ENCODE measurements at regions not wholly inside any gene's neighbourhood (a gene's known extent, or its start where the extent isn't known, plus 50 kb on each side); places are given as distances from the start of the nearest gene placed in this dataset.
"Not testable (repeated sequence)": the region's sequence is repeated elsewhere in the genome, so short reads cannot be mapped to it uniquely, and the experiment has no call there.

- no peak for DNase-seq
Observed at GRCh38 chr10:16242446-16242845, 194.4 kb upstream of the PTER start.

- no peak for DNase-seq
Observed at GRCh38 chr10:16242859-16243613, 193.8 kb upstream of the PTER start.

GRCh38 chr10:16250136-16250535 lies 186.7 kb upstream of the PTER start:
- not testable (repeated sequence) for DNase-seq

DNA sequence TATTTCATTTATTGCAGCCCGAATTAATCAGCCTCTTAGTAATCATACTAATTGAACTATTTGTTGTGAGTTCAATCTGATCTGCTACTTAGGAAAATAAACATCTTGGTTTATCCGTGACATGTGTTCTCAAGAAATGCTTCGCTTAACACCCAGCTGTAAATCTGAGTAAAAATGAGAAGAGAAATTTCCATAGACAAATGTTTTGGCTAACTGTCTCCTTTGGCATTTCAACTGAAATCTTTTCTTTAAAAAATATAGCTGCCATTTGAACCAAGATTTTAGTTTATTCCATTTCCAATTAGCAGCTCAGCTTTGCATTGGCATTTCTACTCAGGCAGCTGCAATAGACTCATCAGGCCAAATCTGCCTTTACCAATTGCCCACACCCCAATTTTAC lies 180.5 kb upstream of the PTER start:
- DNase-seq: no peak

DNA sequence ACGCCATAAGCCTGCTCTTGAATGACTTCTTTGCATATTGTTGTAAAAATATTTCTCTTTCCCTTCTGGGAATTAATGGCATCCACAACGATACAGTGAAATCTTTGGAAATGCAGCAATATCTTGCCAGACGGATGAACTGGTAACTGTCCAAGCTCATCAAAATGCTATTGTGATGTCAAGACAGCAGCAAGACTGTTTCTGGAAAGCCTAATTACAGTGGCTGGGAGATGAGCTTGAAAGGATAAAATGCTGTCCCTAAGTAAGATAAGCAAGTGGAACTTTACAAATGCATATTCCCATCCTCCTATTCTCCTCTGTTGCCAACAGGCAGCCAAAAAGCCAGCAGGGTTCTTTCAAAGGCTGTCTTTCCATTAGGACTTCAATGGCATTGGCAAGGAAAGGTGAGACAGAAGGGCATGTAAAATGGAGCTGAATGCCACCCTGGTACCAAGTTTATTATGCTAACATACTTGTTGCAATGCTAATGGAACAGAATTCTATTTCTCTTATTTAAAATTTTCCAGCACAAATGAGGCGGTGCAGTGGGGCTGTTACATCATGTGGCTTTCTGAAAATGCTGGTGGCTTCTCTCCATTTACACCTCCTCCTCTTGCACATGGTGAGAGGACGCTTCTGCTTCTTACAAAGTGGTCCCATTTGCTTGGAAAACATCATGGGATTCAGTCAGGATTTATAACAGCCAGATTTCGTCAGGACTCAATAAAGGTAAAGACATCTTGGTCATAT lies 178.3 kb upstream of the PTER start:
- no peak for DNase-seq

- no peak for DNase-seq
Observed at GRCh38 chr10:16259726-16260125, 177.1 kb upstream of the PTER start.

DNA sequence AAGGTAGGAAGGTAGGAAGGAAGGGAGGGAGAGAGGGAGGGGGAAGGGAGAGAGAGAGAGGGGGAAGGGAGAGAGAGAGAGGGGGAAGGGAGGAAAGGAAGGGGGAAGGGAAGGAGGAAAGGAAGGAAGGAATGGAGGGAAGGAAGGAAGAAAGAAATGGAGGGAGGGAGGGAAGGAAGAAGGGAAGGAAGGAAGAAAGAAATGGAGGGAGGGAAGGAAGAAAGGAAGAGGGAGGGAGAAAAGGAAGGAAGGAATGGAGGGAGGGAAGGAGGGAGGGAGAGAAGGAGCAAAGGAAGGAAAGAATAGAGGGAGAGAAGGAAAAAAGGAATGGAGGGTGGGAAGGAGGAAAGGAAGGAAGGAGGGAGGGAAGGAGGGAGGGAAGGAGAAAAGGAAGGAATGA lies 176.4 kb upstream of the PTER start:
- DNase-seq: no peak

GRCh38 chr10:16271571-16271970 lies 165.2 kb upstream of the PTER start:
- no peak for DNase-seq

DNA sequence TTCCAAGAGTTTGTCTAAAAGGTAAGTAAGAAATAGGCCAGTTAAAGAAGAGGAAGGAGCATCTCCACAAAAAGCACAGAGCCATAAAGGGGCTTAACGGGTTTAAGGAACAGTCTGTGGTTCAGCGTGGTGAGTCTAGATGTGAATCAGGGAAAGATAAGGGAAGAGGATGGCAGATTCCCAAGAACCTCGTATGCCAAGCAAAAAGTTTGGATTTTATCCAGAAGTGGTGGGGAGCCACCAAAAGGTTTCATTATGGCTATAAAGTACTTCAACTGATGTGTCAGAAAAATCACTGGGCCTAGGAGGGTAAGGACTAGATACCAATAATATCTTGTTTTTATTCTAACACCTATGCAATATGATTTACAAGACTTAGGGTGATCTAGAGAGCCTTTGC lies 161.9 kb upstream of the PTER start:
- no peak for DNase-seq

DNA sequence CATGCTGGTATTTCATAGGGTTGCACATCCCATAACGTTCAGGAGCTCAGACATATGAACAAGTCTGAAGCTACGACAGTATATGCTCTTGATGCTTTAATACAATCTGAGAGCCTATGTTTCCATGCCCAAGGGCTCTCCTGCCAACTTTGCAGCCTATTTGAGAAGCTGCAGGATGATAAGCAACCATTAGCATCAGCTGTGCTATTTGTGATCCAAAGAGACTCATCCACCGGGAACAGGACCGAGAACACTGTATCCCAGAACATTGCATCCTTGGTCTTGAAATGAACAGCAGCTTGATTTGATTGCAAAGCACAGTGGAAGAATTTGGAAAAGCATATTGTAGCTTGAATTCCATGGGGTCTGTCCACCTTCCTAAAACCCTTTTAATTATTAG lies 156.2 kb upstream of the PTER start:
- DNase-seq: no peak

DNA sequence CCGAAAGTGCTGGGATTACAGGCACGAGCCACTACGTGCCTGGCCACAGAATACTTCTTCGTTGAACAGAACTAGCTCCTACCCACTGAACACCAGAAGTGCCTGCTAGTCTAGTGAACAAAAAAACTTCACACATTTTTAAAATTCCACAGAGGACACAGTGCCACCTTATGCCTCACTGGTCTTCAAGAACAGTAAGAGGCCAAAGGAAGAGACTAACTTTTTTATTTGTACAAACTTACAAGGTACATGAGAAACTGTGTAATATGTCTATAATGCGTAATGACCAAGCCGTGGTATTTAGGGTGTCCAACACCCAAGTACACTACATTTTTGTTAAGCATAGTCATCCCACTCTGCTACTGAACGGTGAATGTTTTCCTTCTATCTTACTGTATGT lies 144.4 kb upstream of the PTER start:
- DNase-seq: no peak

GRCh38 chr10:16297069-16297468 lies 139.7 kb upstream of the PTER start:
- DNase-seq: no peak

DNA sequence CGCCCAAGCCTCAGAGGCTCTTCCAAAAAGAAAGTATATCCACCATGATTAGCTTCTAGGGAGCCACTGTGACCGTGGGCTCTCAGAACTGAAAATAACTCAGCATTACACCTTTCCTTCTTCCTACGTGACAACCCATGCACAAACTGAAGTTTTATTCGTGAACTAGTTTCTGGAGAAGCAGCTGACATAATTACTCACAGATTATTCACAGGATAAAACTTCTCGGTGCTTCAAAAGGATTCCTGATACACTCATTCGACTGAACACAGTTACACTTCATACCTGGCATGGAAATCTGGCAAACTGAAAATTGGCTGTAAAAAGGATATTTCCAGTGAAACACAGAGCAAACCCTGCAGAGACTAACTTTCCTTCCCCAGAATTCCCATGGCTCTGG lies 139.2 kb upstream of the PTER start:
- no peak for DNase-seq

GRCh38 chr10:16304311-16304710 lies 132.5 kb upstream of the PTER start:
- DNase-seq: no peak

- no peak for DNase-seq
Observed at GRCh38 chr10:16310440-16310839, 126.4 kb upstream of the PTER start.

DNA sequence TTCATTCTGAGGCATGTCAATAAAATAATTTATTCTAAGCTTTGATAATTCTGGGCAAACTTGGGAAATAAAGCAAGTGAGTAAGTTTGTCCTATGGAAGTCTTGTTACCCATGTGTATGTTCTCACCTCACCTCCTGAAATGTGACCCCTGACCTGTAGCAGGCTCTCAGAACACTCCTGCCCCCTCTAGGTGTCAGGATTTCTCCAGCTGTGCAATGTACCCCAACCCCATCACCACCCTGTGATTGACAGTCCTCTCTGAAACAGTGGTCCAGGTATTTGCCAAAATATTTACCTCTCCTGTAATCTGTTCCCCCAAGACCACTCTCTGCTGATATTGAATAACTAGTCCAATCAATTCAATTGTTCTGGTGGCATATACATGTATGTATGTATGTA lies 122.6 kb upstream of the PTER start:
- DNase-seq: no peak

DNA sequence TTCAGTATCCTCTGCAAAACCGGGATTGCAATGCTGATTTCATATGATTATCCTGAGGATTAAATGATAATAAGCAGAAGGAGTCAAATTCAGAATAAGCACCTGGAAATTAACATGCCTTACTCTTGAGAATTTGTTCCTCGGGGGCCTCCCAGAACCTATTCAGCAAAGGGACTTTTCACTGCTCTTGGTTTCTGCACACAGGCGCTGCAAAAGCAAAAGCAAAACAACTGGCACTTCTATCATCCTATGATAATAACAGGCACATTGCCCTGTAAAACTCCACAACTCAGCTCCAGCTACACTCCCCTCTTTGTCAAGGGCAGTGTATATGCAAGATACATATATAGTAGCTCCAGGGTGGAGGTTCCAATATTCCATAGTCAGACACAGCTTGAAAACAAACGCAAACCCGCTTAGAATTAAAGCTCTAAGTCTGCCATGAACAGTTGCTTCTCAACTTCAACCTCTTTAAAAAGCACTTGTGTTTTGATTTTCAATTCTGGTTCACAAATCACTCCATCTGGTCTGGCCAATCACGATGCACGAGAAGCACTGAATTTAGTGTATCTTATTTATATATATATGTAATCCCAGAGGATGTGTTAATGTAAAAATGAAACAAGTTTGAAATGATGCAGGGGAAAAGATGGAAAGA lies 119.9 kb upstream of the PTER start:
- DNase-seq: no peak

- no peak for DNase-seq
Observed at GRCh38 chr10:16341637-16342036, 95.2 kb upstream of the PTER start.

- DNase-seq: no peak
Observed at GRCh38 chr10:16348891-16349290, 87.9 kb upstream of the PTER start.

- no peak for DNase-seq
Observed at GRCh38 chr10:16352146-16352545, 84.7 kb upstream of the PTER start.

DNA sequence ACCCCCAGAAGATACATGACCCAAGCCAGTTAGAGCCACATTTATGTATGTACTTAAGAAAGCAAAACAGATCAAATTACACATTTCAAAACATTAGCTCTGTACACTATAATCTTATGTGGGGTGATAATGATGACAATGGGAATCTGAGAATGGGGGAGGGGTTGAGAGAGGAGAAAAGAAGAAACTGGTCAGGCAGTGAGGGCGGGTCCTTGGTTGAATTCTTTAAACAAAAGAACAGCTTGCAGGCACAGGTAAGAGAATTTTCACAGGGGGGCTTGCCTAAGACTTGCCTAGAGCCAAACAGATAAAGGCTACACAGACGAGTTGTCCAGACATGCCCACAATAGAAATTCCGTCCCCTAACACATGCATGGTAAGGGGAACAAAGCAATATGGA lies 76.8 kb upstream of the PTER start:
- no peak for DNase-seq

- no peak for DNase-seq
Observed at GRCh38 chr10:16360425-16360824, 76.4 kb upstream of the PTER start.

DNA sequence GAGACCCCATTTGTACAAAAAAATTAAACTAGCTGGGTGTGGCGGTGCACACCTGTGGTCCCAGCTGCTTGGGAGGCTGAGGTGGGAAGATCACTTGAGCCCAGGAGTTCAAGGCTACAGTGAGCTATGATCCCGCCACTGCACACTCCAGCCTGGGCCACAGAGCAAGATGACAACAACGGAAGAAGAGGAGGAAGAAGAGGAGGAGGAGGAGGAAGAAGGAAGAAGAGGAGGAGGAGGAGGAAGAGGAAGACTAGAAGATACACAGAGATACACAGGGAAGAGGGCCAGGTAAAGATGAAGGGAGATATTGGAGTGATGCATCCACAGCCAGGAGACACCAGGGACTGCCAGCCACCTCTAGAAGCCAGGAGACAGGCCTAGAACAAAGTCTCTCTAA lies 75.7 kb upstream of the PTER start:
- no peak for DNase-seq

DNA sequence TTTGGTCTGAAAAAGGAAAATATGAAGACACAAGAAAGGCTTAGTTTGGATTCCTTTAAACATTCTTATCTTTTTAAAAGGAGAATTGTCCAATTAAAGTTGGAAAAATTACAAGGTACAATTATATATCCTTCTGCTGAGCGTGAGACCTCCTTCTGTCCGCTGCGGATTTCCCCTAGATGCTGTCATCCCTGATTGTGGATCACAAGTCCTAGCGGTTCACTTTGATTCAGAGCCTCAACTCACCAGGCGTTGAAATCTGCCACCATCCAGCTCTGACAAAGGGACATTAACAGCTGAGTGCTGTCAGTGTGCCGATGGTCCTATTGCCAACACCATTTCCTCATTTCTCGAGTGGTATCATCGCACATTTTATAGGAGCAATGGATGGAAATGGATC lies 73.1 kb upstream of the PTER start:
- DNase-seq: no peak

Measured in hindlimb muscle (tissue), 1 donor.